SJCRH30 (cell line): ENCODE measurements at regions not wholly inside any gene's neighbourhood (a gene's known extent, or its start where the extent isn't known, plus 50 kb on each side); places are given as distances from the start of the nearest gene placed in this dataset.

Source experiments
- DNase-seq, 2 experiments: peaks; one replicate each; pipeline ENCODE4 v3.0.0-alpha.2; 2015 to 2020
- H3K27ac ChIP-seq: fragments of 250-450 bp; sonication (Bioruptor Pico); 2 replicates; pipeline ENCODE4 v1.5.1; 2020; ENCODE audit warnings: mild to moderate bottlenecking, moderate library complexity
- H3K27me3 ChIP-seq: fragments of 250-450 bp; sonication (Bioruptor Pico); 2 replicates; pipeline ENCODE4 v1.5.1; 2020; ENCODE audit warnings: mild to moderate bottlenecking, moderate library complexity
- H3K36me3 ChIP-seq: fragments of 250-450 bp; sonication (Bioruptor Pico); 2 replicates; pipeline ENCODE4 v1.5.1; 2020; ENCODE audit warnings: mild to moderate bottlenecking, moderate library complexity
- H3K4me1 ChIP-seq: fragments of 250-450 bp; sonication (Bioruptor Pico); 2 replicates; pipeline ENCODE4 v1.5.1; 2020; ENCODE audit warnings: mild to moderate bottlenecking, moderate library complexity
- H3K4me3 ChIP-seq: fragments of 250-450 bp; sonication (Bioruptor Pico); 2 replicates; pipeline ENCODE4 v1.5.1; 2020; ENCODE audit warnings: mild to moderate bottlenecking, moderate library complexity
- H3K9me3 ChIP-seq: fragments of 250-450 bp; sonication (Bioruptor Pico); replicated peaks from 2 replicates; pipeline ENCODE4 v1.5.1; 2020; ENCODE audit warnings: mild to moderate bottlenecking, moderate library complexity

GRCh38 chr4:152099555-152099954 lies 338.7 kb upstream of the GATB start:
- DNase-seq: no peak
- Histone ChIP-seq H3K4me1 (no peaks in the 10 kb centered on the region), H3K9me3 (no peaks in the 10 kb centered on the region), H3K4me3 (no peak overlapping the region), H3K36me3 (no peaks in the 10 kb centered on the region), H3K27ac (no peak overlapping the region), H3K27me3 (no peaks in the 10 kb centered on the region)

GRCh38 chr4:152099061-152099425 lies 338.2 kb upstream of the GATB start:
- no peak for DNase-seq
- no peaks in the 10 kb centered on the region for H3K36me3 ChIP-seq
- H3K9me3 ChIP-seq: no peaks in the 10 kb centered on the region
- no peak overlapping the region for H3K4me3 ChIP-seq
- H3K4me1 ChIP-seq: no peaks in the 10 kb centered on the region
- no peaks in the 10 kb centered on the region for H3K27me3 ChIP-seq
- H3K27ac ChIP-seq: no peak overlapping the region

DNA sequence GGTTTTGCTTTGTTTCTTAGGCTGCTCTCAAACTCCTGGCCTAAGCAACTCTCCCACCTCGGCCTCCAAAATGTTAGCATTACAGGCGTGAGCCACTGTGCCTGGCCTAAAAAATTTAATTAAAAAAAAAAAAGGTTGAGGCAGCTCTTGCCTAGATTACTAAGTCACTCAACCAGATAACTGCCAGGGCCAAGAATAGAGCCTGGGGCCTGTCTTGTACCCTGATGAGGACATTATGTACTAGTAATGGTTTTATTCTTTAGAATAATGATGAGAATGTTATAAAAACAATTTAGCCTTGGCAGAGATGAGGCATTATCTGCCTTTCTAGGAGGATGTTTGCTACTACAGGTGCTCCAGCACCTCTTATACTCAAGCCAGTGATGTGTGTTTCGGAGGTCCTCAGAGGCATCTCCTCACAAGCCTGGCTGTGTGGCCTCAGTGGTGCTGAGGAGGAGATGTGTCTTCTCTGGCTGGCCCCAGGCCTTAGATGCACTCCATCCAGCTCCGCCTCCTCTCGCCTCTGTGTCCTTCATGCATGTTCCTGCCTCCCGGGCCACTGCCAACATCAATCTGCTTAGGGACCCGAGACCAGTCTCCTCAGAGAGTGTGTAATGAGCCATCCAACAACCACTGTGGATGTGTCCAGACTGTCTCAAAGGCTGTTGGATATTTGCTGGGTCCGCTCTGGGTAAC lies 337.7 kb upstream of the GATB start:
- no peak for DNase-seq
- no peaks in the 10 kb centered on the region for H3K9me3 ChIP-seq
- no peak overlapping the region for H3K4me3 ChIP-seq
- no peaks in the 10 kb centered on the region for H3K4me1 ChIP-seq
- H3K36me3 ChIP-seq: no peaks in the 10 kb centered on the region
- H3K27ac ChIP-seq: no peak overlapping the region
- H3K27me3 ChIP-seq: no peaks in the 10 kb centered on the region

- Histone ChIP-seq H3K9me3 (no peaks in the 10 kb centered on the region), H3K36me3 (no peaks in the 10 kb centered on the region), H3K27ac (no peak overlapping the region), H3K4me3 (no peak overlapping the region), H3K4me1 (no peaks in the 10 kb centered on the region), H3K27me3 (no peaks in the 10 kb centered on the region)
- DNase-seq: no peak
Measured at GRCh38 chr4:152097371-152097770, 336.6 kb upstream of the GATB start.

DNA sequence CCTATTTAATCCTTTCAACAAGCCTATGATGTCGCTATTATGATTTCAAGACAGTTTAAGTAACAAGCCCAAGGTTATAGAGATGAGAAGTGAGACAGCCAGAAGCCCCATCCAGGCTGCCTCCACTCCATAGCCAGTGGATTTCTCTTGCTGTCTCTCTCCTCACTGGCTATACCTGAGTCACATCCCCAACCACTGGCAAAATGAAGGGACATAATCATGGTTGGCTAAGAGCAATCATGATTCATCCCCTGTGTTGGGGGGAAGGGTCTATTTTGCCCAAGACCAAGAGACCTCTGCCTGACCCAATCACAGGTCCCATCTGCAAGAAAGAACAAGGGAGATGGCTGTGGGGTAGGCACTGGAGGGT lies 334.9 kb upstream of the GATB start:
- Histone ChIP-seq H3K27ac (no peak overlapping the region), H3K4me1 (no peaks in the 10 kb centered on the region), H3K36me3 (no peaks in the 10 kb centered on the region), H3K27me3 (no peaks in the 10 kb centered on the region), H3K4me3 (no peak overlapping the region), H3K9me3 (no peaks in the 10 kb centered on the region)
- DNase-seq: no peak

GRCh38 chr4:152094970-152095700 lies 334.3 kb upstream of the GATB start:
- DNase-seq: no peak
- H3K36me3 ChIP-seq: no peaks in the 10 kb centered on the region
- no peaks in the 10 kb centered on the region for H3K27me3 ChIP-seq
- no peak overlapping the region for H3K4me3 ChIP-seq
- H3K4me1 ChIP-seq: no peaks in the 10 kb centered on the region
- no peak overlapping the region for H3K27ac ChIP-seq
- no peaks in the 10 kb centered on the region for H3K9me3 ChIP-seq

DNA sequence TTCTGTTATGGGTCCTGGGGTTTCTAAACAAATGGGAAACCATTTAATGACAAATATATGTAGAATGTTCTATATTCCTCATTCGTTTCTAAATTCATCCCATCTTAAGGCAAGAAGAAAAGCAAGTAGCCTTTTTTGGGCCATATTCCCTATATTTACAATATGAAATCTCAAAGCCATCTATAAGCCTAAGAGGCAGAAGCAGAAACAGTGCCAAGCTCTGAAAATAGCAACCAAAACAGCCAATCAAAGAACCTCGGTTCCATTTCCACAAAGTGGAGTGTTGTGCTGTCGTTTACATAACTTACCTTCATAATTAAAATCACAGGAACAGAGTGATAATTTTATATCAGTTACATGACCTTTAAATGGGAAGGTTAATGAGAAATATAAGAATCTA lies 330.6 kb upstream of the GATB start:
- no peak overlapping the region for H3K27ac ChIP-seq
- no peaks in the 10 kb centered on the region for H3K9me3 ChIP-seq
- no peaks in the 10 kb centered on the region for H3K36me3 ChIP-seq
- no peak for DNase-seq
- no peak overlapping the region for H3K4me3 ChIP-seq
- H3K27me3 ChIP-seq: no peaks in the 10 kb centered on the region
- H3K4me1 ChIP-seq: no peaks in the 10 kb centered on the region

- Histone ChIP-seq H3K4me1 (no peaks in the 10 kb centered on the region), H3K36me3 (no peaks in the 10 kb centered on the region), H3K27ac (no peak overlapping the region), H3K9me3 (no peaks in the 10 kb centered on the region), H3K27me3 (no peaks in the 10 kb centered on the region), H3K4me3 (no peak overlapping the region)
- no peak for DNase-seq
Measured at GRCh38 chr4:152090543-152090942, 329.7 kb upstream of the GATB start.

GRCh38 chr4:152089584-152089983 lies 328.8 kb upstream of the GATB start:
- Histone ChIP-seq H3K27me3 (no peaks in the 10 kb centered on the region), H3K36me3 (no peaks in the 10 kb centered on the region), H3K27ac (no peak overlapping the region), H3K9me3 (no peaks in the 10 kb centered on the region), H3K4me1 (no peaks in the 10 kb centered on the region), H3K4me3 (no peak overlapping the region)
- DNase-seq: no peak

DNA sequence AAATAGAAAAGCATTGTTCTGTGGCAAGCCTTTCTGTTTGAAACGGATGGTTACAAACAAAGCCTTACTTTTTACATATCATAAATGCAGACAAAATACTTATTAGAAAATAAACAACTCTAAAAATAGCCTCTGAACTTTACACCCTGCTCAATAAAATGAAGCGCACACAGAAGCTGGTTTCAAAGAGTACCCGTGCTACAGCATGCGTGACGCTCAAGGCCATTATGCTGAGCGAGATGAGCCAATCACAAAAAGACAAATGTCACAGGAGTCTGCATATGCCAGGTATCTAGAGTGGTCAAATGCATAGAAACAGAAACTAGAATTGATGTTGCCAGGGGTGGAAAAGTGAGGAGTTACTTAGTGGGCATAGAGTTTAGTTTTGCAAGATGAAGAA lies 326.5 kb upstream of the GATB start:
- Histone ChIP-seq H3K27ac (no peak overlapping the region), H3K4me3 (no peak overlapping the region), H3K9me3 (no peaks in the 10 kb centered on the region), H3K36me3 (no peaks in the 10 kb centered on the region), H3K4me1 (no peaks in the 10 kb centered on the region), H3K27me3 (no peaks in the 10 kb centered on the region)
- DNase-seq: no peak

DNA sequence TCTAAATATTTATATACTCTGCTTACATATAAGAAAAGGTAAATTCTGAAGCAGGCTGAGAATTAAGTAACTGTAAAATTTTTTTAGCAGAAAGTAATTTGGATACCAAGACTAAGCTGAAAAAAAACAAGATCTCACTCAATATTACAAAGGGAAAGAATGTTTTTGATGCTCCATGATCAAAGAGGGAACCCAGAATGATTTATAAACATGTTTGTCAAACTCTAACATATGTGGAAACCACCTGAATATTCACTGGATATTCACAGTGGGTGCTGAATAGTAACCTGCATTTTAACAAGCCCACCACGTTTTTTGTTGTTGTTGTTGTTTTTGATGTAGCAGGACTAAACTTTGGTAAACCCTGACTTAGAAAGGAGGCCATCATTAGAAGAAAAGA lies 324.9 kb upstream of the GATB start:
- no peaks in the 10 kb centered on the region for H3K4me1 ChIP-seq
- no peak for DNase-seq
- no peak overlapping the region for H3K4me3 ChIP-seq
- no peaks in the 10 kb centered on the region for H3K9me3 ChIP-seq
- H3K27ac ChIP-seq: no peak overlapping the region
- no peaks in the 10 kb centered on the region for H3K36me3 ChIP-seq
- no peaks in the 10 kb centered on the region for H3K27me3 ChIP-seq

- no peaks in the 10 kb centered on the region for H3K36me3 ChIP-seq
- H3K4me1 ChIP-seq: no peaks in the 10 kb centered on the region
- no peak overlapping the region for H3K4me3 ChIP-seq
- H3K27ac ChIP-seq: no peak overlapping the region
- no peak for DNase-seq
- H3K9me3 ChIP-seq: no peaks in the 10 kb centered on the region
- no peaks in the 10 kb centered on the region for H3K27me3 ChIP-seq
Measured at GRCh38 chr4:152083338-152083737, 322.5 kb upstream of the GATB start.

- H3K4me1 ChIP-seq: no peaks in the 10 kb centered on the region
- DNase-seq: no peak
- H3K9me3 ChIP-seq: no peaks in the 10 kb centered on the region
- no peak overlapping the region for H3K4me3 ChIP-seq
- no peak overlapping the region for H3K27ac ChIP-seq
- no peaks in the 10 kb centered on the region for H3K36me3 ChIP-seq
- H3K27me3 ChIP-seq: no peaks in the 10 kb centered on the region
Measured at GRCh38 chr4:152081024-152081423, 320.2 kb upstream of the GATB start.

GRCh38 chr4:152079543-152080293 lies 318.9 kb upstream of the GATB start:
- no peaks in the 10 kb centered on the region for H3K36me3 ChIP-seq
- DNase-seq: no peak
- H3K4me3 ChIP-seq: no peak overlapping the region
- no peaks in the 10 kb centered on the region for H3K27me3 ChIP-seq
- H3K9me3 ChIP-seq: no peaks in the 10 kb centered on the region
- H3K4me1 ChIP-seq: no peaks in the 10 kb centered on the region
- no peak overlapping the region for H3K27ac ChIP-seq

DNA sequence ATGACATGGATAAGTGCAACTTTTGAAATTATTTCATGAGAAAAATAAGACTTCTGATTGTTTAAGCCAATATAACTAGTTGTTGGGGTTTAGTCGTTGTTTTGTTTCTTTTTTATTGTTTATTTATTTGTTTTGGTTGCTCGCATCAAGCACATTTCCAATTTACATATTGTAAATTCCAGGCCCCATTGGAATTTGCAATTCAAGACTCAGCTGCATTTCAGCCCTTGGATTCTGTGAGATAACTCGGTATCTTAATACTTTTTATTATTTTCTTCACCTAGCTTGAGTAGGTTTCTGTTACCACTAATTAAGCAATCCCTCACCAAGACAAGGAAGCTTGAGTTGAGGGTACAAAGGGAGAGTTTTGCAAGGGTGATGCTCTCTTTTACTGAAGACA lies 318.3 kb upstream of the GATB start:
- H3K27me3 ChIP-seq: no peaks in the 10 kb centered on the region
- no peaks in the 10 kb centered on the region for H3K4me1 ChIP-seq
- H3K9me3 ChIP-seq: no peaks in the 10 kb centered on the region
- H3K4me3 ChIP-seq: no peak overlapping the region
- no peak for DNase-seq
- H3K27ac ChIP-seq: no peak overlapping the region
- H3K36me3 ChIP-seq: no peaks in the 10 kb centered on the region
